ENCODE measurements at regions not wholly inside any gene's neighbourhood (a gene's known extent, or its start where the extent isn't known, plus 50 kb on each side); places are given as distances from the start of the nearest gene placed in this dataset.
A peak's percentile ranks its signal among the peaks of the same experiment; 100 is the strongest.

DNA sequence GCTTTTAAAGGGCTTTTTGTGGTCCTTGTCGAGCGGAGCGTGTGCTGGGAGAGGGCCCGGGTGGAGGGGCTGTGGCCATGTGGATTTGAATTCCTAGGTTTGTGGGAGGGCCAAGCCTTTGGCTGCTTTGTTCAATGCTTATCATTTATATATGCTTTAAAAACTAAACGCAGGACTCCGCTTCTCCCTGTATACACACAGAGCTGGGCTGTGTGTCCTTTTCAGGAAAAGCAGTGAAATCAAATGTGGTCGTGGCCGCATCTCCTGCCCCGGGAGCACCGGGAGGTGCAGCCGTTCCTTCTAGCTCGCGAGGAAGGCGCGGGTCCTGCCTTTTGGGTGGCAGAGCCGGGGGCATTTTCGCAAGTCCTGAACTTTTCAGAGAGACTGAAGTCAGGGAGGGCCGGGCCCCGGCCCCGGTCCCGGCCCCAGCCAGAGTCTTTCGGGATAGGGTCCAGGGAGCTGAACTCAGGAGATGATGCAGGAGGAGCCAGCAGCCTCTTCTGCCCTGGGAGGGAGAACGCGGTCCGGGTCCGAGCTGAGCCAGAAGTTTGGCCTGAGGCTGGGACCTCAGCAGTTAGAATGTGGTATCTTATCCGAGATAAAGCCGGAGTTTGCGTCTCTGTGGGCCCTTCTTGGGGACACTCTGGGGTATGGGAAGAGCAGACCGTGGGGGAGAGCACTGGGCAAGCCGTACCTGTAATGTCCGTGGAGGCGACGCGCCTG is 158.8 kb downstream of the C9orf152 start:
- peak; percentile 44 for DNase-seq (ENCODE audit: low read depth)

DNA sequence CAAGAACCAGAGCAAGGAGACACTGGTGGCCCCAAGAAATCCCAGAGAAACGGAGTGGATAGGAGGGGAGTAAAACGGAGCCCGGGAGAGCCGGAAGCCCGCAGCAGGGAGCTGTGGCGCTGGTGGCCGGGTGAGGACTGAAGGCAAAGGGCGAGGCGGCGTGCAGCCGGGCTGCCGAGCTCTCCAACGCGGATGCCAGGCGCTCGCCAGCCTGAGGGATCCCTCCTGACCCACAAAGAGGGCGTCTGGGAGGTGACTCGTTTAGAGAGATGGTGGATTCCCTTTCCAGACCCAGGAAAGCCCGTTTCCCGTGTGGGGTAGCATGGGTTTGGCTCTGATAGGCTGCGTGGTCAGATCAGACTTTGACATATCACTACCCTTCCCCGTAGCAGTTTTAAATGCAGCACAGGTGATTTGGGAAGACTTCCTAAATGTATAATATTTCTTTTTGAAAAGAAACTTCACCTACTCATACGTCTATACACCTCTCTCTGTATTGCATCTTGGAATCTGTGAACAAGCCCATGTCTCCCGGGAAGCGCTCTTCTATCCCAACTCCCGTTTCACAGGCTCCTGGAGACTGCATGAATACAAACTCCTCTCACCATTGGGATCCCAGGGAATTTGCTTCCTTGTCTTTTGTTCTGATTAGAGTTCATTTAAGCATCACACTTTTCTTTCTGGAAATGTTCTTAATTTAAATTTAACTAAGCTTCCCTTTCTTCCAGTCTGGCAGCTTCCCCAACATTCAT is 158.1 kb downstream of the C9orf152 start:
- DNase-seq (ENCODE audit: low read depth) = peak; percentile 59

DNA sequence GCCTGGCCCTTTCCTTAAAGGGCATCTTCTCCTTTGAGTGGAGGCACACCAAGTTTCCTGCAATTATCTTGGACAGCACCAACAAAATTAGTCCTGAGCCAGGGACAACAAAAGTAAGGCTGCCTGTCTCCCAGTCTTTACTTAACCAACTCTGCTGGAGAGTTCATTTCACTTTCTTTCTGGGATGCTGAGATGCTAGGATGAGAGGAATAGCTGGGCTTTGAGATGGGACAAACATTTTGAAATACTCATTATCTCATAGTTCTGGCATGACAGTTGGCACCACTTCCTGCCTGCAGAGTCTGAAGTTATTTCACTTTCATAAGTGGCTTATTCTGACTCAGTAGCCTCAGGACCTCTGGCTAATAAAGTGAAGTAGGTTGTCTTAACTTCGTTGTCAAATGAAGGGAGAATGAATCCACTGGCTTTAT is 157.0 kb downstream of the C9orf152 start:
- DNase-seq (ENCODE audit: low read depth) = peak; percentile 87

DNA sequence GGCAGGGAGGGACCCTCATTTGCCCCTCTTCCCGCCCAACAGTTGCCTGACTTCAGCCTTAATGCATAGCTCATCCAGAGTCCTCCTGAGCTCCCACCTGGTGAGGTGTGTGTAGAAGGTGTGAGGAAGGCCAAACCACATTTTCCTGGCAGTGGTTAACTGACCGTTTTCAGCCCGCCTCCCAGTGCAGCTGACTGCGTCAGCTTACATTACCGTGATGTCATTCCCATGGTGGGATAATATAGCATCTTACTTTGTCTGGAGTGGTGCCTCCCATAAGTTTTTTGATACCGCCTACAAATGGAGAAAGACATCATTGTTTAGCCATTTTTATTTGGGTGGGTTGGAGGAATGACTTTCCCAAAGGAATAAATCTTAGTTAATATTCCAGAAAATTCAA is 151.9 kb downstream of the C9orf152 start:
- no peak for DNase-seq (ENCODE audit: low read depth)

DNA sequence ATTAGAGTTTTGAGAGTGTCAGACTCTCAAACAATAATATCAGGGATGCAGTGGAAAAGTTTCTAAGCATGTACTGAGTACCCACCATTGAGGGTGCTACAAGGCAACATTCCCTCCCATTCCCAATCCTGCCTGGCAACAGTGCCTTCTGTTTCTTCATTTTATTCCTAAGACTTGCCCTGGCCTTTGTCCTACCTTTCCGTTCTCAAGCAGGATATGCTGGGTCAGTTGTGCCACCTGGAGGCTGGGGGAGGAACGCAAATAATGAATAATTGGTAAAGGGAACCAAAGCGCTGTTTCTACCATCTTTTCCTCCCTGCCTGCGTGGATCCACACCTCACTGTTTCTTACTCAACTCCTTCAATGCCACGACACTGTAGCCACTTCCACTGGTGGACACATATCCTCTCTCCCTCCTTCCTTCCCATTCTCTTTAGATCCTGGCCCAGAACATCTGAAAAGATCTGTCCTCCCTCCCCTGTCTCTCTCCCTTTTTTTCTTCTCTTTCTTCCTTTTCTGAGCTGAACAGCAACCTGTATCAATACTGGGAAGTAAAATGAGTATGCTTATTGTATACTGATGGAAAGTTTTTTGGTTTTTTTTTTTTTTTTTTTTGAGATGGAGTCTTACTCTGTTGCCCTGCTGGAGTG is 149.5 kb downstream of the C9orf152 start:
- DNase-seq (ENCODE audit: low read depth) = peak; percentile 53

DNA sequence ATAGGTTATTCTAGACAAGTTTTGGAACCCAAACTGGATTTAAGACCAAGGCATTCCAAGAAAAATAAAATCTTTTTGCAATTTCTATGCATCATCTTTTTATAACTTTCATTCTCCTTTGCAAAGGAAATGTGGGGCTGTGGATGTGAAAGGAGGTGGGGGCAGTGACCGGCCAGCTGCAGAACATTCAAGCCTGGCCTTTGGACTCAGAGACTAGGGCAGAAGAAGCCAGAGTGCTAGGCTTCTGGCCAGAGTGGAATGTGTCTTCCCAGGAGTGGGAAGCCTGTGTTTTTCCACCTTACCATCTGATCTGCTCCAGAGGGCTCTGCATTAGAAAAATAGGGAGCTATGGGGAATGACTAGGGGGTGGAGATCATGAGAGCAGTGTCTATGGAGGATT is 148.5 kb downstream of the C9orf152 start:
- no peak for DNase-seq (ENCODE audit: low read depth)

DNA sequence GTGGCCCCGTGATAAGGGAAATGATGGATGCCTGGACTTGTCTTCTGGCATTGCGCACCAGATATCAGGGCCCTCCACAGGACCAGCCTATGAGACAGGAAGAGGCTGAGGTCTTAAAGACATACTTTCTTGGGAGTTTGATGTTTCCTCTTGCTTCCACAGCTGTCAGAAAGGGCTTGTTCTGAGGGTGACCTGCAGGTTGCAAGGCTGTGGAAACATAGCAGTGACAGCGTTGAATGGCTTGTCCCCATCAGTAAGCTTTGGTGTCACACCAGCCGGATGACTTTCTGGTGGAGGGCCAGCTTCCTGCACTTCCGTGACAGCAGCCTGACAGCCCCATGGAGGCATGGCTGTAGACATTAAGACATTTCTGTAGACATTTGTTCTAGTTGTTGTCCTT is 143.2 kb downstream of the C9orf152 start:
- no peak for DNase-seq (ENCODE audit: low read depth)

DNA sequence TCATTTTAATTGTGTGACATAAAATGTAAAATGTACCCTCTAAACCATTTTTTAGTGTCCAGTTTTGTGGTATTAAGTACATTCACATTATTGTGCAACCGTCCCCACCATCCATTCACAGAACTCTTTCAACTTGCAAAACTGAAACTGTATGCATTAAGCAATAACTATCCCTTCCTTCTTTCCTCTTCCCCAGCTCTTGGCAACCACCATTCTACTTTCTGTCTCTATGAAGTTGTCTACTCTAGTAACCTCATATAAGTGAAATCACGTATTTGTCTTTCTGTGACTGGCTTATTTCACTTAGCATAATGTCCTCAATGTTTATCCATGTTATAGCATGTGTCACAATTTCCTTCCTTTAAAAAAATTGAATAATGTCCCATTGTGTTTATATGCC is 142.4 kb downstream of the C9orf152 start:
- no peak for DNase-seq (ENCODE audit: low read depth)

DNA sequence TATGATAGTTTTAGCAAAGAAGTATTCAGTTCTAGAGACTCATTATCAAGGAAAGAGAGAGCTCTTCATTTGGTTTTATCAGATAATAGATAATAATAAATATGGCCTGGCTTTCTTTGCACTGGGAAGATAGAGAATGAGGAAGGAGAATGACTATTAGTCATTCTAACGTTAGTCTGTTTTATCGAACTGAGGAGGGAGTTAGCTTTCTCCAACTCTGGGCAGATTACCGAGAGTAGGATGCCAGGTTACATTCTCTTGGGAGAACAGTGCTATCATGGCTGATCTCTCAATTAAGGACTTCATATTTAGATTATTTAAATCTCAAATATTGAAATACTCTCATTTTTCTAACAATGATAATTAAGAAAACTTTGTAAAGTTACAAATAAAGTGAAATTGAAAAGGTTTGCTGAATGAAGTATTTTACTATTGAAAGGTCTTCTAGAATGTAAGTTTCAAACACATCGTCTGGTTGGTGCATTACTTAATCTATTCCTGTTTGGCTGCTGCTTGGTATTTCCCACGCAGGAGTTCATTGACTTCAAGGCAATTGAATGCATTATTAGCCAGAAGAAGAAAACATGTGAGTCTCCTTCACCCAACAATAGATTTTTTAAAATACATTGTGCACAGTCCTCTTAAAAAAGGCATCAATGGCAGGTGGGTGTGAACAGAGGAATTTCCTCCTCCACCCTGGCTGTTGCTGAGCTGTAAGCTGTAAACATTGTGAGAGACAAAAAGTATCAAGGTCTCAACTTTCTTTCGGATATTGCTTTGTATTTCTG is 140.8 kb downstream of the C9orf152 start:
- DNase-seq (ENCODE audit: low read depth) = no peak

DNA sequence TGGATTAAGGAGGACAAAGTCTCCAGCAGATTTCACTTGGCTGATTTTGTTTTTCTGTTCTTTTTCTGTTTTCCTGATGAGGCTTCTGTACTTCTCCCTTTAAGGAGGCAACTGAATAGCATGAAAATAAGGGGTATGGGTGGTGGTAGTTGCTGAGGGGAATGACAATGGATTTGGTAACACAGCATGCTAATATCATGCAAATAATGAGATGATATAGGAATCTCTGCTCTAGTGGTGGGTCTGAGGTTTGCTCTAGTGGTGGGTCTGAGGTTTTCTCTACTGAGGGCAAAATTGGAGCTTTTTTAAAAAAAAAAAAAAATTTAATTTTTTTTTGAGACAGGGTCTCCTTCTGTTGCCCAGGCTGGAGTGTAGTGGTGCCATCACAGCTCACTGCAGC is 139.7 kb downstream of the C9orf152 start:
- DNase-seq (ENCODE audit: low read depth) = no peak

DNA sequence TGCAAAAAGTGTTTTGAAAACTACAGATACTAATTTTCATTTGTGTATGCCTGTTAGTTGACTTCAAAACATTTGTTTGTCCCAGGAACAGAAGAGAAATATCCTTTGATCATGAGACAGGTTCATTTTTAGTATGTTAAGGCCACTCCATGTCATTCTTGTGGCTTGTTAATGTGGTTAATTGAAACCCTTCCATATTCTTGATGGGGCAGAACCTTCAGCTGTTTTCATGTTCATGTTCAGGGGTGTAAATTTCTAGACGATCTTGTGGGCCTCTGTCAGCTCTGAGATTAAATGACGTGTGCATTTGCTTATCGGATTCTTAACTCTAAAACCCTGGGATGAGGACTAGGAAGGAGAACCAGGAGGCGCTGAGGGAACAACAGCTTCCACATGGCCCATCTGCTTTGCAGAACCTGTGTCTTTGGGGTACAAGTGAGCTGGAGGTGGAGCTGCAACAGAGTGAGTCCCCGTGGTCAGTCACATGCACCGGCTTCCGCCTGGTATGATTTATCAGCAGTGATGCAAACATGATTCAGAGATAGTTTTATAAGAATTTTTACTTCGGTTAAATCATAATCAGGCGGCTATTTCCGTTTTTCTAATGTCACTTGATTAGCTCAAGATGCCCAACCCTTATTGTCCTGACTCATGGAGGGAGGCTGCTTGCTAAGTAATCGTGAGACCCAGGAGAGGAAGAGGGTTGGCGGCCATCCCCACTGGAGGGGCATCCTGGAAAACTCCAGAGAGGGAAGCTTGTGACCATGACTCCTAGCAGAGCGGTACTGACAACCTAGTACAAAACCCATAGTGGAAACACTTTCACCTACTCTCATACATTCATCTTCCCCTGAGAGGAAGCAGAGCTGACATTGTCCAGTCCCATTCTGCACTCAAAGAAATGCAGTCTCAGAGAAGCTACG is 138.4 kb downstream of the C9orf152 start:
- peak; percentile 73 for DNase-seq (ENCODE audit: low read depth)

DNA sequence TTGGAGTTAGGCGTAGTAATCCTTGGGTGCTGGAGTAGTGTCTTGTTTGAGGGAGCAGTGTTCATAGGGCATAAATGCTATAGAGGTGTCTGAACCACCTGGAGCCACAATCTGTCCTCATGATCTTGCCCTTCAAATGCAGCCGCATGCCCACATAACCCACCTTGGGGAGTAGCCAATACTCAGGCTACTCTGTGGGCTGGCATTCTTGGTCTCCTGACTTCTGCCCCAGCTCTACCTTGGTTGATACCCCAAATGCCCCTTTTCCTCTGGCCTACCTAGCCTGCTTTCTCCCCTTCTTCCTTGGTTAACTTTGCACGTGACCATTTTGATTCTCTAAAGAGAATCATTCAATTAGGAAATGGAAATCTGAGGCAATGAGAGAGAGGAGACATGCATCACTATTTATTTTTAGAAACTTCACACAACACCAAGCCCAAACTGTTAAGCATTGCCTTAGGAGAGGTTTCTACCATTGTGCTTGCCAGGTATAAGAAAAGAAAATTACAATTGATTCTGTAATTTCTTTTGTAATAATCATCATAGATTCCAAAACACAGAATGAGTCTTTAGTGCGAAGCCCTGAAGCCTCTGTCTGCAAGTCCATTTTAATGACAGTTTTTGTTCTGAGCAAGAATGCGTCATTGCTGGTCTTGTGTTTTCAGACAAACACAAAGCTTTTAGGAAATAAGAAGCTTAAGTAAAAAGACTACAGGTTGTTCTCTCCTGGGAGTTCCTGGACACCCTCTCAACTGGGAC is 135.2 kb downstream of the C9orf152 start:
- peak; percentile 60 for DNase-seq (ENCODE audit: low read depth)

DNA sequence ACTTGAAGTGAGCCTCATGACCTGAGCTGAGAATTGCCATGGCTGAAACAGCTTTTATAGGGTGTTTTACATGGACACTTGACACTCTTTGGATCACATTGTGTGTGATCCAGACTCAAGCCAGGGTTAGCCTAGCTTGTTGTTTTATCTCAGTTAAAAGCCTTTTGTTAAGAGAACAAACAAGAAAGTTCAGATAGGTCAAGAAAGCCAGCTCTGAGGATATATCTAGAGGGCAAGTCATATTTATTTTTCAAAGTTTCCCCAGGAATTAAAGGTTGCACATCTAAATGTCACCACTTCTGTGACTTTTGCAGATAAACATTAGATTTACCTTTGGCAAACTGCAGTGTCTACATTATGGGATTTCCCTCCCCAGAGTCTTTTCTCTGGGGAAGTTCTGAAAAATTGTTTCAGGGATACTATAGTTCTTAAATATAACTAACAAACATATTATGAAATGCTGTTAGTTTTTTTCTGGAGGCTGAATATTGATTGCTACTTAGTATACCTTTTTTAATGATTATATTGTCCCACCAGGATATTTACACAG is 134.5 kb downstream of the C9orf152 start:
- DNase-seq (ENCODE audit: low read depth) = no peak

DNA sequence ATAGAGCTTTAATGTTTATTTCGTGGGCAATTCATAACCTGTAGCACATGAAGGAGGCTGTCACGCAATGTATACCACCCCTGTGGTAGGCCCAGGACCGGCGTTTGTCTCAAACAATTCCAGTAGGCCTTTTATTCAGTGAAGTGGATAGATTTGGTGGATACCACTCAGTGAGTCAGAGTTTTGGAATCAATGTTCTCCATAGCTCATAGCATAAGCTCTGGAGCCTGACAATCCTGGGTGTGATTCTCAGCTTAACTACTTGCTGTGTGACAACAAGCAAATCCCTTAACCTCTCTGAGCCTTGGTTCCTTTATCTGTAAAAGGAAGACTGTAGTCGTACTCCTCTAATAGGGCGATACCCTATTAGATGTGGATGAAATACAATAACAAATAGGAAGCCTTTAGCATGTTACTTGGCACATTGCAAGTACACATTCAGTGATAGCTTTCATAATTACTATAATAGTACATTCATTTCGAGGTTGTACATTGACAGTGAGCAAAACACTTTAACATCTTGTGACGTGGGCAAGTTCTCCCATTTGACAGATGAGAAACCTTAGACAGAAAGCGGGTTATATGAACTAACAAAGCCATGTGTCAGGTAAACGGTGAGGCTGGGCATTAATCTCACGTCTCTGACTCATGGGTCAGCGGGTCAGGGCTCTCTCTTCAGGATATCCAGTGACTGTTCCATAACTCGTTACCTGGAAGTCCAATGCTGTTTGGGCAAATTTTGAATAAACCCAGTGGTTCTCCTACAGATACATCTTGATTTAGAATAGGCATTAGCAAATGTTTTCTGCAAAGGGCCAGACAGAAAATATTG is 130.8 kb downstream of the C9orf152 start:
- DNase-seq (ENCODE audit: low read depth) = no peak

DNA sequence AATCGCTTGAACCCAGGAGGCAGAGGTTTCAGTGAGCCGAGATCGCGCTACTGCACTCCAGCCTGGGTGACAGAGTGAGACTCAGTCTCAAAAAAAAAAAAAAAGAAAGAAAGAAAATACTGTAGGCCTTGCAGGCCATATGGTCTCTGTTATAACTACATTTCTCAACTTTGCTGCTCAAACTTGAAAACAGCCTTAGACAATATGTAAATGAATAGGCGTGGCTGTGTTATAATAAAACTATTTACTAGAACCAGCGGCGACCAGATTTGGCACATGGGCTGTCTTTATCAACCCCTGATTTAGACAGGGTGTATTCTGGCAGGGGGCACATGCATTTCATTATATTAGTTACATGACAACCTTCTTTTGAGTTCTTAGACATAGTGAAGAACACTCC is 130.0 kb downstream of the C9orf152 start:
- DNase-seq (ENCODE audit: low read depth) = no peak

DNA sequence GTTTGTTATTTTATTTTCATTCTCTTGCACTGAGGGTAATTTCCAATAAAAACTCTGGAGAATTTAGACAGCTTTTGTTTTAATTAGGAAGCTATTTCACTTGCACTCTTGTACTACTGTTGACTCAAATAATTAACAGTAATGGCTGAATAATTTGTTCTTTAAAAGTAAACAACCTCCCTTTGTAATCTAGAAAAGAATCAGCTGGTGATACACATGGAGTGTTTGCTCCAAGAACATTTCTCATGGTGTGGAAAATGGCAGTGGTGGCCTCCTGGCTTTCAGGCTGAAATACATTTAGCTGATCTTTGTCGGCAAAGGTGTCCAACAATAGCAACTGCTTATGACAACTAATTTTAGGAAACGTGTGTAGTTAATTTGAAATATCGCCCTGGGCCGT is 129.4 kb downstream of the C9orf152 start:
- DNase-seq (ENCODE audit: low read depth) = no peak

DNA sequence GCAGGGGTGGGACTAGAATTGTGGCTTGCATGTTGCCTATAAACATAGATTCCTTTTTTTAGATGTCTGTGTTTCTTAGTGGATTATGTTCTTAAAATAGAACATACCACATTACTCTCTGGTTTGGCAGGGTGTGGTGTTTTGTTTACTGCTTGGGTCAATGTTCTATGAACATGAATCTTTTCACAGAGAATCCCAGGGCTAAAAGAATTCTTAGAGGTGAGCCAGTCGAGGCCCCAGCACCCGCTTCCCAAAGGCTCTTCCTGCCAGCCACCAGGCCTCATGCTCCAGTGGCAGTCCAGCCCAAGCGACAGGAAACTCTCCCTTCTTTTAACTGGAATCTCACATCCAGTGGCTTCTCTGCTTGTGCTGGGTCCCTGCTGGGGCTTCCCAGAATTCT is 126.6 kb downstream of the C9orf152 start:
- peak; percentile 67 for DNase-seq (ENCODE audit: low read depth)

DNA sequence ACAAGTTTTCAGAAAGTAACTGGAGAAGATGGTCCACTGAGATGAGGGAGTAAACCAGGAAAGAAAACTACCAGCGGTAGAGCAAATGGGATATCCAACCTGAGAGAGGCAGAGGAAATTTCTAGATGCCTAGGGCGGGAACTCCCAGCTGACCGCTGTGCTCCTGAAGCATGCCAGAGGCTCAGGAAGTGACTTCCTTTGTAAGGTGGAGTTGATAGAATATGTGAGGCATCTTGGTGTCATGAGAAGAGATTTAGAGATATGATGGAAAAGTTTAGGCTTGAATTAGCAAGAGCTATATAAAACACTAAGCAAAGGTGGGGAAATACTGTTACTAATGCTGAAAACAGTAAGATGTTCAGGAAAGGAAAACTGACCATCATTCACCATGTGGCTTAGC is 124.1 kb downstream of the C9orf152 start:
- no peak for DNase-seq (ENCODE audit: low read depth)

DNA sequence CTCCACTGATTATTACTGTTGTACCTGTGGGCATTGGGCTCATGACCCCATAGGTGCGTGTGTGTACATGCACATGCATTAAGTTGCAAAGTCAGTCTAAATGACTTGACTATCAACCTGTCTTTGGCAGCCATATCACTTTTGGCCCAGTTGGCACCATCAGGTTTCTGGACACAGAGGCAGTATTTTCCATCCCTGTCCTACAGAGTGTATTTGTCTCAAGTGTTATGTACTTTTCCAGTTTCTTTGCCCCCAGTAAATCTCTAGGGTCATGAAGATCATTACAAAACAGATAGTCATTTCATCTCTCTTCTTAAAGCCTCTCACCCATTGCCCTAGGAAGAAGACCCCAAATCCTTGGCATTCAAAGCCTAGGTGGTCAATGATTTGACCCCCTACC is 121.4 kb downstream of the C9orf152 start:
- no peak for DNase-seq (ENCODE audit: low read depth)
